ENCODE measurements at regions not wholly inside any gene's neighbourhood (a gene's known extent, or its start where the extent isn't known, plus 50 kb on each side); places are given as distances from the start of the nearest gene placed in this dataset.

GRCh38 chr16:62929593-62929992, 893.4 kb upstream of the CDH8 start:
- TF ChIP-seq CTCF (IDR thresholded peaks at IDR 0.05; ENCODE audit: borderline replicate concordance, insufficient read depth, low read depth, low read length) = no peak
- H3K4me3 ChIP-seq (ENCODE audit: low read depth, low read length) = no peak overlapping the region

GRCh38 chr16:62927122-62927521, 890.9 kb upstream of the CDH8 start:
- TF ChIP-seq CTCF (IDR thresholded peaks at IDR 0.05; ENCODE audit: borderline replicate concordance, insufficient read depth, low read depth, low read length) = no peak
- no peak overlapping the region for H3K4me3 ChIP-seq (ENCODE audit: low read depth, low read length)

GRCh38 chr16:62926121-62926801, 890.0 kb upstream of the CDH8 start:
- no peak for TF ChIP-seq CTCF (IDR thresholded peaks at IDR 0.05; ENCODE audit: borderline replicate concordance, insufficient read depth, low read depth, low read length)
- no peak overlapping the region for H3K4me3 ChIP-seq (ENCODE audit: low read depth, low read length)

GRCh38 chr16:62921904-62922303, 885.7 kb upstream of the CDH8 start:
- no peak overlapping the region for H3K4me3 ChIP-seq (ENCODE audit: low read depth, low read length)
- no peak for TF ChIP-seq CTCF (IDR thresholded peaks at IDR 0.05; ENCODE audit: borderline replicate concordance, insufficient read depth, low read depth, low read length)

- TF ChIP-seq CTCF (IDR thresholded peaks at IDR 0.05; ENCODE audit: borderline replicate concordance, insufficient read depth, low read depth, low read length) = no peak
- H3K4me3 ChIP-seq (ENCODE audit: low read depth, low read length) = no peak overlapping the region
Observed at GRCh38 chr16:62913924-62914323, 877.7 kb upstream of the CDH8 start.

- no peak overlapping the region for H3K4me3 ChIP-seq (ENCODE audit: low read depth, low read length)
- no peak for TF ChIP-seq CTCF (IDR thresholded peaks at IDR 0.05; ENCODE audit: borderline replicate concordance, insufficient read depth, low read depth, low read length)
Observed at GRCh38 chr16:62913333-62913732, 877.1 kb upstream of the CDH8 start.

GRCh38 chr16:62909597-62909996, 873.4 kb upstream of the CDH8 start:
- no peak for TF ChIP-seq CTCF (IDR thresholded peaks at IDR 0.05; ENCODE audit: borderline replicate concordance, insufficient read depth, low read depth, low read length)
- H3K4me3 ChIP-seq (ENCODE audit: low read depth, low read length) = no peak overlapping the region

Measured in GM12875 (cell line).